ENCODE measurements at regions not wholly inside any gene's neighbourhood (a gene's known extent, or its start where the extent isn't known, plus 50 kb on each side); places are given as distances from the start of the nearest gene placed in this dataset.

GRCh38 chr5:116751684-116752083 lies 177.1 kb upstream of the SEMA6A start:
- DNase-seq (ENCODE audit: low spot score): no peak
- no peak for ATAC-seq (ENCODE audit: insufficient number of reproducible peaks, low FRiP score, low read depth)
- H3K4me3 ChIP-seq: no peak overlapping the region

GRCh38 chr5:116750631-116751580 lies 176.3 kb upstream of the SEMA6A start:
- ATAC-seq (ENCODE audit: insufficient number of reproducible peaks, low FRiP score, low read depth) (no peak), DNase-seq (ENCODE audit: low spot score) (no peak)
- peaks cover 2 to 12% of the 10 kb centered on the region in 2 donors for H3K4me1 ChIP-seq (ENCODE audit: control insufficient read depth in 1 of 2, low read depth in 2 of 2)
- no peak for TF ChIP-seq CTCF (IDR thresholded peaks at IDR 0.05)
- H3K36me3 ChIP-seq: no peaks in the 10 kb centered on the region
- no peaks in the 10 kb centered on the region for H3K27me3 ChIP-seq (replicated peaks; ENCODE audit: insufficient read depth)
- no peak overlapping the region for H3K27ac ChIP-seq
- H3K9me3 ChIP-seq: no peaks in the 10 kb centered on the region
- no peak overlapping the region for H3K4me3 ChIP-seq

More at GRCh38 chr5:116751684-116752083, 177.1 kb upstream of the SEMA6A start:
- Histone ChIP-seq H3K27ac (no peak overlapping the region), H3K4me1 (ENCODE audit: control insufficient read depth in 1 of 2, low read depth in 2 of 2) (peaks cover 2 to 12% of the 10 kb centered on the region in 2 donors), H3K36me3 (no peaks in the 10 kb centered on the region), H3K27me3 (replicated peaks; ENCODE audit: insufficient read depth) (no peaks in the 10 kb centered on the region), H3K9me3 (no peaks in the 10 kb centered on the region)
- TF ChIP-seq CTCF (IDR thresholded peaks at IDR 0.05): no peak

- H3K4me1 ChIP-seq (ENCODE audit: control insufficient read depth in 1 of 2, low read depth in 2 of 2): peaks cover 2 to 12% of the 10 kb centered on the region in 2 donors
- H3K4me3 ChIP-seq: no peak overlapping the region
- no peak for DNase-seq (ENCODE audit: low spot score)
- no peak for TF ChIP-seq CTCF (IDR thresholded peaks at IDR 0.05)
- H3K9me3 ChIP-seq: no peaks in the 10 kb centered on the region
- no peaks in the 10 kb centered on the region for H3K27me3 ChIP-seq (replicated peaks; ENCODE audit: insufficient read depth)
- no peaks in the 10 kb centered on the region for H3K36me3 ChIP-seq
- peak overlapping the region in 1 of 2 donors; percentile 9 for H3K27ac ChIP-seq
- ATAC-seq (ENCODE audit: insufficient number of reproducible peaks, low FRiP score, low read depth): peak; percentile 59
Measured at GRCh38 chr5:116747881-116748280, 173.3 kb upstream of the SEMA6A start.

GRCh38 chr5:116746668-116747067 lies 172.0 kb upstream of the SEMA6A start:
- DNase-seq (ENCODE audit: low spot score): no peak
- peaks cover 2 to 12% of the 10 kb centered on the region in 2 donors for H3K4me1 ChIP-seq (ENCODE audit: control insufficient read depth in 1 of 2, low read depth in 2 of 2)
- no peak for ATAC-seq (ENCODE audit: insufficient number of reproducible peaks, low FRiP score, low read depth)
- no peak overlapping the region for H3K27ac ChIP-seq
- H3K4me3 ChIP-seq: no peak overlapping the region
- no peaks in the 10 kb centered on the region for H3K9me3 ChIP-seq
- no peaks in the 10 kb centered on the region for H3K36me3 ChIP-seq
- TF ChIP-seq CTCF (IDR thresholded peaks at IDR 0.05): no peak
- no peaks in the 10 kb centered on the region for H3K27me3 ChIP-seq (replicated peaks; ENCODE audit: insufficient read depth)

- H3K36me3 ChIP-seq: no peaks in the 10 kb centered on the region
- H3K9me3 ChIP-seq: no peaks in the 10 kb centered on the region
- H3K27me3 ChIP-seq (replicated peaks; ENCODE audit: insufficient read depth): no peaks in the 10 kb centered on the region
- peaks cover 0 to 11% of the 10 kb centered on the region in 2 donors for H3K4me1 ChIP-seq (ENCODE audit: control insufficient read depth in 1 of 2, low read depth in 2 of 2)
- TF ChIP-seq CTCF (IDR thresholded peaks at IDR 0.05): no peak
- DNase-seq (ENCODE audit: low spot score) (no peak), ATAC-seq (ENCODE audit: insufficient number of reproducible peaks, low FRiP score, low read depth) (no peak)
- H3K27ac ChIP-seq: no peak overlapping the region
- no peak overlapping the region for H3K4me3 ChIP-seq
Measured at GRCh38 chr5:116740771-116741170, 166.1 kb upstream of the SEMA6A start.

Measured in thoracic aorta (tissue), 2 donors.